ENCODE measurements at regions not wholly inside any gene's neighbourhood (a gene's known extent, or its start where the extent isn't known, plus 50 kb on each side); places are given as distances from the start of the nearest gene placed in this dataset.

DNA sequence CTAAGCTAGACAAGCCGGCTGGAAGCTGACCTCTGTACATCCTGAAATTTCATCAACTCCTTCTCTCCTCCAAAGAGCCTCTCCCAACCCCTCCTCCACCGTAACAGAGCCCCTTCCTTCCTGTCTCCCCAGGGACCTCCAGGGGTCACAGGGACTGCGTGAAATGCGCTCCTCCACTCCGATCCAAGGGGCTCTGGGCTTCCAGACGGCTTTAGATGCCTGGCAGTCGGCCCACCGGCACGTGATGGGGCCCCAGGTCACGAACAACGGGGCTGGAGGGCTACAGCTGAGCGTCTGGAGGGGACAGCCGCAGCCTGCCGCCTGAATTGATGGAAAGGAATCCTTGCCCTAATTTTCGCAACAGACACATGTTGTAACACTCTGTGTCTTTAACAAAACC is 264.1 kb downstream of the MN1 start:
- Histone ChIP-seq H4K20me1 (ENCODE audit: control insufficient read depth, insufficient read depth, low read length, poor library complexity, severe bottlenecking) (no peaks in the 10 kb centered on the region), H3K9me3 (ENCODE audit: control extremely low read depth in 1 of 3, control insufficient read depth in 2 of 3, insufficient read depth in 1 of 3, low read length in 2 of 3) (no peaks in the 10 kb centered on the region), H3K4me3 (ENCODE audit: control extremely low read depth in 1 of 5, extremely low read depth in 1 of 5, insufficient read depth in 1 of 5, low read depth in 2 of 5, low read length in 4 of 5) (no peak overlapping the region), H3K79me2 (ENCODE audit: control insufficient read depth, insufficient read depth, low read length) (no peaks in the 10 kb centered on the region), H3K27me3 (replicated peaks in 1 of 4; ENCODE audit: control extremely low read depth in 1 of 4, control insufficient read depth in 3 of 4, insufficient read depth in 4 of 4, low read length in 3 of 4) (no peaks in the 10 kb centered on the region), H3K4me1 (ENCODE audit: control insufficient read depth in 2 of 2, insufficient read depth in 2 of 2, low read length in 2 of 2) (no peaks in the 10 kb centered on the region), H3K27ac (ENCODE audit: low read length in 2 of 2) (no peak overlapping the region), H2AFZ (ENCODE audit: insufficient read depth, low read depth, low read length, poor library complexity, severe bottlenecking) (no peak overlapping the region), H3K36me3 (replicated peaks in 1 of 2; ENCODE audit: control extremely low read depth in 1 of 2, control insufficient read depth in 1 of 2, extremely low read depth in 1 of 2, insufficient read depth in 2 of 2, low read length in 1 of 2) (no peaks in the 10 kb centered on the region), H3K4me2 (replicated peaks; ENCODE audit: low read depth, low read length, poor library complexity, severe bottlenecking) (no peak overlapping the region), H3K9ac (ENCODE audit: low read length) (no peak overlapping the region)
- no peak for DNase-seq
- H3K4me3 Mint-ChIP-seq: no peak overlapping the region
- H3K4me1 Mint-ChIP-seq: no peaks in the 10 kb centered on the region
- ChIA-PET CTCF (no interaction called here), POLR2A (no interaction called here)
- intact Hi-C loops (cut with micrococcal nuclease): no loop called here
- WGBS (ENCODE audit: insufficient coverage): 46% methylated on average over 12 of the region's 15 CpGs
- ATAC-seq (ENCODE audit: low read depth): no peak
- no peaks in the 10 kb centered on the region for H3K9me3 Mint-ChIP-seq (ENCODE audit: insufficient read depth)
- no peak overlapping the region for H3K27ac Mint-ChIP-seq
- no peaks in the 10 kb centered on the region for H3K27me3 Mint-ChIP-seq
- no peak for TF ChIP-seq EZH2 (IDR thresholded peaks at IDR 0.05; ENCODE audit: borderline replicate concordance, insufficient read depth, low read depth, low read length, poor library complexity, severe bottlenecking)
- TF ChIP-seq, protein P1, sequence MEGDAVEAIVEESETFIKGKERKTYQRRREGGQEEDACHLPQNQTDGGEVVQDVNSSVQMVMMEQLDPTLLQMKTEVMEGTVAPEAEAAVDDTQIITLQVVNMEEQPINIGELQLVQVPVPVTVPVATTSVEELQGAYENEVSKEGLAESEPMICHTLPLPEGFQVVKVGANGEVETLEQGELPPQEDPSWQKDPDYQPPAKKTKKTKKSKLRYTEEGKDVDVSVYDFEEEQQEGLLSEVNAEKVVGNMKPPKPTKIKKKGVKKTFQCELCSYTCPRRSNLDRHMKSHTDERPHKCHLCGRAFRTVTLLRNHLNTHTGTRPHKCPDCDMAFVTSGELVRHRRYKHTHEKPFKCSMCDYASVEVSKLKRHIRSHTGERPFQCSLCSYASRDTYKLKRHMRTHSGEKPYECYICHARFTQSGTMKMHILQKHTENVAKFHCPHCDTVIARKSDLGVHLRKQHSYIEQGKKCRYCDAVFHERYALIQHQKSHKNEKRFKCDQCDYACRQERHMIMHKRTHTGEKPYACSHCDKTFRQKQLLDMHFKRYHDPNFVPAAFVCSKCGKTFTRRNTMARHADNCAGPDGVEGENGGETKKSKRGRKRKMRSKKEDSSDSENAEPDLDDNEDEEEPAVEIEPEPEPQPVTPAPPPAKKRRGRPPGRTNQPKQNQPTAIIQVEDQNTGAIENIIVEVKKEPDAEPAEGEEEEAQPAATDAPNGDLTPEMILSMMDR (IDR thresholded peaks at IDR 0.05): no peak

DNA sequence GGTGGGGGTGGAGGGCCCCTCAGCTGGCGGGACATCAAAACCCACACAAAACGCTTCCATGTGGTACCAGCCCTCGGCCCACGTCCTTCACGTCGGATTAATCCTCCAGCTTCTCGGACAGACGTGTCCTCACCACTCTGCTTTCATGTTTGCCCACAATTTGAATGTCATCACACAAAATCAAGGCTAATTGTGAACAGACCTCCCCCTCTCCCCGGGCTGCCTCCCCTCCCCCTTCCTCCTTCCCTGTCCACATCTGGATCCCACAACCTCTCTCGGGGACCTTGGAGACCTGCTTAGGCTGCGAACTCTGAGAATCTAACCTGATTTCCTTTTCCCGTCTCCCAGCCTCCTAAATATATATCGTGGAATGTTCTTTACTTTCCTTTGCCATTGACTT is 262.9 kb downstream of the MN1 start:
- Histone ChIP-seq H3K4me3 (ENCODE audit: control extremely low read depth in 1 of 5, extremely low read depth in 1 of 5, insufficient read depth in 1 of 5, low read depth in 2 of 5, low read length in 4 of 5) (no peak overlapping the region), H3K9me3 (ENCODE audit: control extremely low read depth in 1 of 3, control insufficient read depth in 2 of 3, insufficient read depth in 1 of 3, low read length in 2 of 3) (no peaks in the 10 kb centered on the region), H3K79me2 (ENCODE audit: control insufficient read depth, insufficient read depth, low read length) (no peaks in the 10 kb centered on the region), H2AFZ (ENCODE audit: insufficient read depth, low read depth, low read length, poor library complexity, severe bottlenecking) (no peak overlapping the region), H3K4me2 (replicated peaks; ENCODE audit: low read depth, low read length, poor library complexity, severe bottlenecking) (no peak overlapping the region), H3K9ac (ENCODE audit: low read length) (no peak overlapping the region), H3K27me3 (replicated peaks in 1 of 4; ENCODE audit: control extremely low read depth in 1 of 4, control insufficient read depth in 3 of 4, insufficient read depth in 4 of 4, low read length in 3 of 4) (no peaks in the 10 kb centered on the region), H3K4me1 (ENCODE audit: control insufficient read depth in 2 of 2, insufficient read depth in 2 of 2, low read length in 2 of 2) (no peaks in the 10 kb centered on the region), H3K27ac (ENCODE audit: low read length in 2 of 2) (no peak overlapping the region), H3K36me3 (replicated peaks in 1 of 2; ENCODE audit: control extremely low read depth in 1 of 2, control insufficient read depth in 1 of 2, extremely low read depth in 1 of 2, insufficient read depth in 2 of 2, low read length in 1 of 2) (no peaks in the 10 kb centered on the region), H4K20me1 (ENCODE audit: control insufficient read depth, insufficient read depth, low read length, poor library complexity, severe bottlenecking) (no peaks in the 10 kb centered on the region)
- Mint-ChIP-seq H3K27me3 (peaks cover 2% of the 10 kb centered on the region), H3K27ac (no peak overlapping the region), H3K9me3 (ENCODE audit: insufficient read depth) (no peaks in the 10 kb centered on the region), H3K4me3 (no peak overlapping the region), H3K4me1 (no peaks in the 10 kb centered on the region)
- WGBS (ENCODE audit: insufficient coverage): 87% methylated on average over 13 of the region's 13 CpGs
- ChIA-PET POLR2A (no interaction called here), CTCF (no interaction called here)
- ATAC-seq (ENCODE audit: low read depth) (no peak), DNase-seq (no peak)
- no peak for TF ChIP-seq EZH2 (IDR thresholded peaks at IDR 0.05; ENCODE audit: borderline replicate concordance, insufficient read depth, low read depth, low read length, poor library complexity, severe bottlenecking)
- TF ChIP-seq, protein P1 (IDR thresholded peaks at IDR 0.05): no peak
- intact Hi-C loops (cut with micrococcal nuclease): no loop called here
